Sciatic nerve (tissue), 2 donors: ENCODE measurements at regions not wholly inside any gene's neighbourhood (a gene's known extent, or its start where the extent isn't known, plus 50 kb on each side); places are given as distances from the start of the nearest gene placed in this dataset.
"Not testable (repeated sequence)": the region's sequence is repeated elsewhere in the genome, so short reads cannot be mapped to it uniquely, and the experiment has no call there.

Source experiments
- ATAC-seq: fragments of 200-7000 bp; cut with Tn5 transposase; one replicate; pipeline ENCODE4 v1.9.1; 2020; ENCODE audit warnings: mild to moderate bottlenecking, moderate library complexity
- DNase-seq: peaks from one replicate; pipeline ENCODE4 v3.0.0-alpha.2; 2020; ENCODE audit warnings: low spot score
- intact Hi-C: fragments of 100-400 bp; cut with DNase I; formaldehyde crosslinking; loops from one replicate; pipeline ENCODE4 v1.14.2; 2022
- donor health status: DM: no; HTN: no; CAD: no.
- donor health status: DM: no; HTN: no; CAD: no.

DNA sequence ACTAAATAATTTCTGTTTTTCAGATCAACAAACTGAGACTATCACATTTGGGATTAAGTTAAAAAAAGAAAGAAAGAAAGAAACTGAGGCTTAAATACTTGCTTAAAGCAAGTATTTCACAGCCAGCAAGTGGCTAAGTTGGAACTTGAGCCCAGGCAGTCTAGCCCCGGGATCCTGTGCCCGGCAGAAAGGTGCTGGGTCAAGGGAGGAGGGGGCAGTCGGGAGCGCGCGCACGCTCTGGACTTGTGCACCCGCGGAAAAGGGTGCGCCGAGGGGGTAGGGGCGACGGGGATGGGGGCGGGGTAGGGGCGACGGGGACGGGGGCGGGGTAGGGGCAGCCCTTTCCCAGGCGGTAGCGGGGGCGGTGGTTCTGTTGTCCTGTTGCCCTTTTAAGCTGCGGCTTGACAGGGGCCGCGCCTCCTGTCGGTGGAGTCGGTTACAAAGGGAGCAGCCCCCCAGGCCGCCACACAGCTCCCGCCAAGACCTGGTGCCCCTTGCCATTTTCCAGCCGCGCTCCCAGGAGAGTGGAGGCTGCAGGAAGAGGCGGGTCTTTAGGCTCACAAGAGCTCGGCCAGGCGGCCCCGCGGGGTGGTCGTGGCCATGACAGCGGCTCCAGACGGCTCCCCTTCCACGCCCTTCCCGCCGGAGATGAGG is 60.6 kb downstream of the GOLGA8T start:
- intact Hi-C loops, DNase-seq: not testable (repeated sequence)
- peak; percentile 11 for ATAC-seq

DNA sequence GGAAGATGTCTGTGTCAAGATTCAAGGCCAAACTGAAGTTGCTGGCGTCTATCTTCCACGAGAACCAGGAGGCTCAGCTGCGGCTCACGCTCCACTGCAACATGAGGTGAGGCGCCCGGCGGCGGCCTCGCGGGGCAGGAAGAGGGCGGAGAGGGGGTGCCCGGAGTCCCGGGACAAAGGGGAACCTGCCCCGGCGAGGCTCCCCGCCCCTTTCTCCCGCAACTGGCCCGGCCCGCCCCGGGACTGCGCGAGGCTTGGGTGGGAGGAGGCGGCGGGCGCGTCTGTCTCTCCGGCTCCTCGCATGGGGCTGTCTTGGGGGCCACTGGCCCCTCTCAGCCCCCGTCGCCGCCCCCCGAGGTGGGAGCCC is 61.1 kb downstream of the GOLGA8T start:
- intact Hi-C loops, result not testable (repeated sequence)
- ATAC-seq, result peak; percentile 64
- DNase-seq, result peak; percentile 61

GRCh38 chr15:30196769-30197168 is 61.9 kb downstream of the GOLGA8T start:
- ATAC-seq, intact Hi-C loops, DNase-seq: not testable (repeated sequence)

- ATAC-seq, intact Hi-C loops: not testable (repeated sequence)
Measured at GRCh38 chr15:30201517-30201916, 66.7 kb downstream of the GOLGA8T start.

GRCh38 chr15:30213733-30214132 is 78.9 kb downstream of the GOLGA8T start:
- DNase-seq, intact Hi-C loops, ATAC-seq: not testable (repeated sequence)

More at GRCh38 chr15:30201517-30201916, 66.7 kb downstream of the GOLGA8T start:
- DNase-seq, result not testable (repeated sequence)

DNA sequence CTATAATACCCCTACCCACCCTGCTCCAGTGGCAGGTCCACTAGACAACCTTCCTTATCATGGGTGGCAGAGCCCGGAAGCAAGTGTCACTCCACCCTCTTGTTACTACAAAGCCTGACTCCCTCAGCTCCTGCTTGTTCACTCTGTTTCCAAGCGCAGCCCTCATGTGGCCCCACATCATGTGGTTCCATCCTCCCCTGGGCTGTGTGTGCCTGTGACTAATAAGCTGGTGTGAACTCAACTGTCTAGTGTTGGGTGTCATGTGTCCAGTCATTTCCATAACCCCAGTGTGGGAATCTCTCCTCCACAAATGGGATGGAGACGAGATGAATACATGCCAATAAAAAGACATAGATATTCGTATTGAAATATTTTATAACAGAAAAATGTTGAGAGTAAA is 87.0 kb downstream of the GOLGA8T start:
- intact Hi-C loops, DNase-seq, ATAC-seq: not testable (repeated sequence)

- ATAC-seq, DNase-seq, intact Hi-C loops: not testable (repeated sequence)
Measured at GRCh38 chr15:30222798-30223591, 88.1 kb downstream of the GOLGA8T start.

GRCh38 chr15:30225233-30225891 is 90.5 kb downstream of the GOLGA8T start:
- intact Hi-C loops, ATAC-seq, DNase-seq: not testable (repeated sequence)

GRCh38 chr15:30261432-30262141 is 126.7 kb downstream of the GOLGA8T start:
- ATAC-seq, DNase-seq, intact Hi-C loops: not testable (repeated sequence)

- peak; percentile 70 for ATAC-seq
- intact Hi-C loops, DNase-seq: not testable (repeated sequence)
Measured at GRCh38 chr15:30262142-30262460, 127.2 kb downstream of the GOLGA8T start.

DNA sequence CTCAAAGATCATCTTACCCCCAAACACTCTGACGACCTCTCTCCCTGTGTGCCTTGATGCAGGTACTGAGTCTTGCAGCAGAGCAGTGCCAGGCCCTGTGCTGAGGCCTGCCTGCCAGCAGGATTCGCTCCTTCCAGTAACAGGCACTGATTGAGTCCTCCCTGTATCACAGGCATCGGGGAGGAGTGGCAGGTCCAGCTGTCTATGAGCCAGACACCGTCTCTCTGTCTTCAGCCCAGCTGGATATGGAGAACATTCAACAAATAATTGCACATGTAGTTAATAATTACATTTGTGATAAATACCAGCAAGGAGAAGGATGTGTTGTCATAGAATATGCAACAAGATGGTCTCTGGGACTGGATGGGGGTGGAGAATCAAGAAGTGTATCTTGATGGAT is 129.1 kb downstream of the GOLGA8T start:
- DNase-seq, ATAC-seq, intact Hi-C loops: not testable (repeated sequence)

GRCh38 chr15:30295150-30295844 is 98.0 kb downstream of the CHRFAM7A start:
- DNase-seq, intact Hi-C loops, ATAC-seq: not testable (repeated sequence)

GRCh38 chr15:30303968-30304367 is 89.4 kb downstream of the CHRFAM7A start:
- ATAC-seq, intact Hi-C loops, DNase-seq: not testable (repeated sequence)
